HG03039 (cell line): ENCODE measurements at regions not wholly inside any gene's neighbourhood (a gene's known extent, or its start where the extent isn't known, plus 50 kb on each side); places are given as distances from the start of the nearest gene placed in this dataset.

Source experiments
- ATAC-seq: cut with Tn5 transposase; IDR thresholded peaks from one replicate; pipeline ENCODE4 v1.9.1; 2021; ENCODE audit warnings: mild to moderate bottlenecking, moderate library complexity; ENCODE audit not compliant: unreplicated experiment

DNA sequence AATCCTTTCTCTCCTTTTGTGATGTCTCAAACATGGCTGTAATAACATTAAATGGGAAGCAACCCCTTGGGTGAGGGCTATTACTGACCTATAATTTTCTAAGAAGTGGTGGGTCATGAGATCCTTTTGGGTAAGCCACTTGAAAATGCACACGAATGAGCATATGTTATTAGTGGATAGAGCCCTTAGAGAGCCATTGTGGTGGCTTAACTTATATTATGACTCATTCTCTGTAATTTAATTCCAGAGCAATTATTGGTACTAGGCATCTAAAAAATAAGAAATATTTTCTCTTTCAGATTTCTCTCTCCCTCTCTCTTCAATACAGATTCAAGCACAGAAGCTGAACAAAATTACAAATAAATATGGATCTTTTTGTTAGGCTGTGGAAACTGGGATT is 1177.4 kb upstream of the PHF14 start:
- no peak for ATAC-seq

DNA sequence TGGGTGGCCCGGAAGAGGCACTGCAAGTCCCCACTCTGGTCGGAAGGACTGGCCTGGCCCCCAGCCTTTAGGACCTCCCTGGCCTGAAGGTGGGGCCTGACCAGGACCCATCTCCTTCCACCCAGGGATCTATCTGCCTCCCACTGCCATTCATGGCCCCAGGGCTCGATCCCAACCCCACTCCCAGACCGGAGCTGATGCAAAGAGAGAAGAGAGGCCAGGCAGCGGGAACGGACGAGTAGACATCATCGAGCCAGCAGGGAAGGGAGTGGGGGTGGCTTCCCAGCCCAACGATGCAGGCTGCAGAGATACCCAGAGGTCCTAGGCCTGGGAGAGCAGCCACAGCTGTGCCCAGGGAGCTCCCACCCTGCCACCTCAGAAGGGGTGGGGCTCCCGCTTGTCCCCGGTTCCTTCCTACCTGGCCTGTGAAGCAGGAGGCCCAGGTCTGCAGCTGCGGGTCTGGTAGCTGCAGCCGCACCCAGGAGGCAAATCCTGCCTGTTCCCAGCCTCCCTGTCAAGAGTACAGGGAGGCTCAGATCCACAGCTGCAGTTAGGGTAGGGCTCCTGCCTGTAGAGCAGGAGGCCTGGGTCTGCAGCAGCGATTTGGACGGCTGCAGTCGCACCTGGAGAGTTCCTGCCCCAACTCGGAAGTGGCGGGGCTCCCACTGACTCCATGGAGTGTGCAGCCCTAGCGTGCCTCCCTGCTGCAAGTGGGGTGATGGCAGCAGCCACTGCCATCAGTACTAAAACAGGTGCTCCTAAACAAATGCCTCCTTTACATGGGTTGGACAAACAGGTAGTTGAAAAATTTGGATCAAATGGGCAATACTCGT is 1151.0 kb upstream of the PHF14 start:
- ATAC-seq, result no peak

DNA sequence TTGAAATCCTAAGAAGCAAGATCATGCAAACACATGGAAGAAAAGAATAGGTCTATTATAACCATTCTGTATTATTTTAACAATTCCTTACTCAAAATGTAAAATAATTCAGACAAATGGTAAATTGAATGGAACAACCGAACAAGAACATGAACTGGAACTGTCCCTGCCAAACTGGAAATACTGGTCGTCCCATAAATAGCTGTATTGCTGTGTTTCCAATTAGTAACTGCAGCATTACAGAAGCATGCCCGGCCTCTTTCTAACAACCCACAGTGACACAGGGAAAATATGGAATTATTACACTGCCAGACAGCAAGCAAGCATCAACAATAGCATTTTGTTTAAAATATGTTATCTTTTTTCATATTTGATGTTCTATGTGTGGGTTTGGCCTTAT is 1138.5 kb upstream of the PHF14 start:
- no peak for ATAC-seq

DNA sequence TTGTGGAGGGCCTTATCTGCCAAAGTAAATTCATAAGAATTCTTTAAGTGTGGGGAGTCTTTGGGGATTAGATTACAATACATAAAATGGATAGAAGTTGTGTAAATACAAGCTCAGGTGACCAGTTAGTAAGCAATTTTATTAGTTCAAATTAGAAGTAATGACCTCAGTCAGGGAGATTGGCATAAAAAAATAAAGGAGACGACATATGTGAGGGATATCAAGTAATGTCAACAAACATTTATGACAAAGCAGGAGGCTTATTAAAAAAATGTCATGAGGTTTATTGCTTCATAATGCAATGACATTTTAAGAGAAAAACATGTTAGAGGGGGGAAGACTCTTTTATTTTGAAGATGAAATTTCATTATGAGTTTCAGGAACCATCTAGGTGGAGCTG is 1137.0 kb upstream of the PHF14 start:
- ATAC-seq, result no peak

DNA sequence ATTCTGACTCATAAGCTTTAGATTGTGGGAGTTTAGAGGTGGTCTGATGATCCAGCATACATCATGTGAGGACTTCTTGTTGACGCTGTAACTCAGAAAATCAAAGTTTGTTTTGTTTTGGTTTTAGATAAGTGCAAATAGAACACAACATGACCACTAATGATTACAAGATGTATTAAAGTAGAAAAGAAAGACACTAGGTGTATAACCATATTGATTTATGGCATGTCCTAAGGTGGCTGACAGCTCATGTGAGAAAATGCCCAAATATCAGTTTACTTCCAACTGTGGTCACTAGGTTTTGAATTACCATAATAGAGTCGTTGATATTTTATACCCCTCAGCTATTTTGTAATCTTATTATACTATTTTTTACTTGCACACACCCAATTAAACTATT is 1131.4 kb upstream of the PHF14 start:
- no peak for ATAC-seq

DNA sequence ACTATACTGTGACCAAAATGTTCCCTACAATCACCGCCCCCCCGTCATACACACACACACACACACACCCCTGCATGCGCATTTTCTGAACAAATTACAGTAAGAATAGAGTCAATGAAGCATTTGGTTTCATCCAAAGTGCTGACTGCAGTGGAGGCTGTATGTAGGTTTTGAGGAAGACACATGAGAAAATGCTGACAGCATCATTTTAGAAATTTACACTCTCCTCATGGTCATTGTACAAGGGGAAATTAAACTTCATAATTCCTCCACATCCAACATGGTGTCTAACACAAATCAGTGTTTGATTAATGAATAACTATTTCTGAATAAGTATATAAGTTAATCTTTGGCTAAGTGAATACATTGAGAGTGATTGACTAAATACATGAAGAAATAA is 1126.8 kb upstream of the PHF14 start:
- no peak for ATAC-seq

DNA sequence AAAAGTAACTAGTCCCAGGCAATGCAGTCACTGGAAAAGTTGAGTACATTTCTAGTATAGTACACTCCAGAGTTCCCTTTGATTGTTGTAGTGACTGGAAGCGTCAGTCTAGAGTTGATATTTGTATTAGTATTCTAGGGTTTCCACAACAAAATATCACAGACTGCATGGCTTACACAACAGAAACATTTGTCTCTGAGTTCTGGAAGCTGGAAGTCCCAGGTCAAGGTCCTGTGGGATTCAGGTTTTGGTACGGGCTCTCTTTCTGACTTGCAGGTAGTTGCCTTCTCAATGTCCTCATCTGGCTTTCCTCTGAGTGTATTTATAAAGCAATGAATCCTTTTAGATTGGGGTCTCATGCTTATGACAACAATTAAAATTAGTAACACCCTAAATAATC is 1119.1 kb upstream of the PHF14 start:
- no peak for ATAC-seq

DNA sequence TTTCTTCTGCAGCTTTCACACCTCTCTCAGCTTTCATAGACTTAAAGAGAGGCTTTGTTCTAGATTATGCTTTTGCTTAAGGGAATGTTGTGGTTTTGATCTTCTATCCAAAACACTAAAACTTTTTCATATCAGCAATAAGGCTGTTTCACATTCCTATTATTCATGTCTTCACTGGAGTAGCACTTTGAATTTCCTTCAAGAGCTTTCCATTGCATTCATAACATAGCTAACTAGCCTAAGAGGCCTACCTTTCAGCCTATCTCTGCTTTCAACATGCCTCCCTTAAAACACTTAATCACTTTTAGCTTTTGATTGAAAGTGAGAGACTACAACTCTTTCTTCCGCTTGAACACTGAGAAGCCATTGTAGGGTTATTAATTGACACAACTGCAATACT is 1117.0 kb upstream of the PHF14 start:
- no peak for ATAC-seq

DNA sequence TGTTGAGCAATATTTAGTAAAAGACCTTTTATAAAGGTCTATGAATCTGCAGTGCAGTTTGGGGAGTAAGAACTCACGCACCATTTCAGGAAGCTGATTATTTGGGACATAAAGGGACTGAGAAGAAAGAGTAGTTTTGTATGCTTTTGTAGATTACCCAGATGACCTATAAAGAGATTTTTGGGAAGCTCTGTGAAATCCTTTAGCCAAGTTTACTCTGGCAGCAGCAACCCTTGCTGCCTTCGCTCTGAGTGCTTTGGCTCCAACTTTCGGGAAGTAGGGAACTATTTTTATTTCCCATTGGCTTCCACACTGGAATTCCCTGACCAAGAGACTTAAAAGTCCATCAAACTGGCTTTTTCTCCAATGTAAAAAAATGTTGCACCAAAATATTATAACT is 1110.1 kb upstream of the PHF14 start:
- no peak for ATAC-seq

DNA sequence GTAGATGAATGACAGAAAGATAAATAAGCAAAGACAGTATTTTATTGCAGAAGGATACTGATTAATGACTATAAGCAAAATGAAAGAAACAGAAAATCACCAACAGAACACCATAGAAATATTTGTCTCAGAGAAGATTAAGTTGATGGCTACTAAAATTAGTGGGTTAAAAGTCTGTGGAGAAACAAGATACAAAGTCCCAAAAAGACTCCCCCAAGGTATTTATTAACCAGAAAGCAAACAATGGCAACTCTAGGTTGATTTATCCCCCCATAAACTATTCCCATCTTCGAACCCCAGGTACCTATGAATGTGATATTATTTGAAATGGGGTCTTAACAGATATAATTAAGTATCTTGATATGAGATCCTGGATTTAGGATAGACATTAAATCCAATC is 1104.5 kb upstream of the PHF14 start:
- no peak for ATAC-seq

DNA sequence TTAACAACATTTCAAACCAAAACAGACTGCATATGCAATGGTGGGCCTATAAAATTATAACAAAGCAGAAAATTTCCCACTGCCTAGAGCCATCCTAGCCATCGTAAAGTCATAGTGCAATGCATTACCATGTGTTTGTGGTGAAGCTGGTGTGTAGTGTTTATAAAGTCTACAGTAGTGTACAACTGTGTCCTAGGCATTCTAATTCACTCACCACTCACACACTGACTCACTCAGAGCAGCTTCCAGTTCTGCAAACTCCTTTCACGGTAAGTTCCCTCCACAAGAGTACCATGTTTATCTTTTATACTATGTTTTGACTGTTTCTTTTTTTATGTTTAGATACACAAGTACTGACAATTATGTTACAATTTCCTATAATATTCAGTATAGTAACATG is 1104.1 kb upstream of the PHF14 start:
- ATAC-seq, result no peak

DNA sequence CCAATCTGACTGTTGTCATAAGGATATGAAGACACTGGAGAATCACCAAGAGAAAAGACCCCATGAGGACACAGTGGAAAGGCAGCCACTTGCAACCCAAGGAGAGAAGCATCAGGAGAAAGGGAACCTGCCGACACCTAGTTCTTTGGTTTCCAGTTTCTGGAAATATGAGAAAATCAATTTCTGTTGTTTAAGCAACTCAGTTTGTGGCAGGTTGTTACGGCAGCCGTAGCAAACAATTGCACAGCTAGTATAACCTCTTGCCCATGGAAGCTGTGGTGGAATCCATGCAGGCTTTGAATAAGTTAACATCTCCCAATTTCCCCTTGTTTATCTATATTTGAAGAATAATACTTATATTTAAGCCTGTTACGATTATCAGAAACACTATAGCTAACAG is 1103.0 kb upstream of the PHF14 start:
- ATAC-seq, result no peak

DNA sequence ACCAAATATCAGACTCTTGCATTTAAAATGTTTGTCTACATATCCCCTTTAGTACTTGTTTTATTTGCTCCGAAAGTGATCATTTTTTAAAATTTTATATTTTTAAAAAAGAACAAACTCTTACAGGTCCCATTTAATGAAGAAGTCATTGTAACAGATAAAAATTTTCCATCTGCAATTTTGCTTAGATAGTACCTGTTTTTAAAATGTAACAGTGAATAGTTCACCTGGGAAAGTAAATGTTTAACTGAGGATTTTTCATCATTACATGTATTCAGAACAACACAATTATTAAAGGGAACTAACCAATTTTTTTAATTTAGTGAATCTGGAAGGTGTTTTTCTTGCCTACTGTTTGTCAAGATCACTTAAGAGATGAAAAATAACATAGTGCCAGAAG is 1099.5 kb upstream of the PHF14 start:
- no peak for ATAC-seq

DNA sequence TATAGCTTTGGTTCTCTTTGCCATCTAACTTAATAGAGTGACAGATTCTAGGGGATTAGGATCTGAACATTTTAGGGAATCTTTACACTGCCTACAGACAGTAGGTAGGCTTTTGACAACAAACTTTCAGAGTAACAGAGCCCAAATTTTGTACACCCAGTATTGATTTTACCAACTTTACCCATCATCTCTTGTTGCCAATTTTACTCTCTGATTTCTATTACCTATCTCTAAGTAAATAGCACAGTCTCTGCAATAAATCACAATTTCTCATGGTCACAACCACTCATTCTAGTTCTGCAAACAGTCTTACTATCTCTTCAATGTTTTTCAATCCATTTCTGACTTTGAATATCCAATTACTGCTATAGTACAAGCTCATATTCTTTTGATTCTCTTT is 1097.6 kb upstream of the PHF14 start:
- no peak for ATAC-seq

DNA sequence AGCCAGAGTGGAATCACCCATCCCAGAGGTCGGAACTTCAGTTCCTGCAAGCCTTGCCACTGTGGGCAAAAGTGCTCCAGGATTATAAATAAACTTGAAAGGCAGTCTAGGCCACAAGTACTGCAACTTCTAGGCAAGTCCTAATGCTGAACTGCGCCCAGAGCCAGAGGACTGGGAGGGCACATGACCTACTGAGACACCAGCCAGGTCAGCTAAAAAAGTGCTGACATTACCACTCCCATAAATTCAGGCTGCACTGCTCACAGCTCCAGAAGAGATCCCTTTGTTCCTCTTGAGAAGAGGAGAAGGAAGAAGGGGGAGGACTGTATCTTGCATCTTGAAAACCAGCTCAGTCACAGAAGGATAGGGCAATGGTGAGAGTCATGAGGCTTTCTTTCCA is 1084.1 kb upstream of the PHF14 start:
- no peak for ATAC-seq

DNA sequence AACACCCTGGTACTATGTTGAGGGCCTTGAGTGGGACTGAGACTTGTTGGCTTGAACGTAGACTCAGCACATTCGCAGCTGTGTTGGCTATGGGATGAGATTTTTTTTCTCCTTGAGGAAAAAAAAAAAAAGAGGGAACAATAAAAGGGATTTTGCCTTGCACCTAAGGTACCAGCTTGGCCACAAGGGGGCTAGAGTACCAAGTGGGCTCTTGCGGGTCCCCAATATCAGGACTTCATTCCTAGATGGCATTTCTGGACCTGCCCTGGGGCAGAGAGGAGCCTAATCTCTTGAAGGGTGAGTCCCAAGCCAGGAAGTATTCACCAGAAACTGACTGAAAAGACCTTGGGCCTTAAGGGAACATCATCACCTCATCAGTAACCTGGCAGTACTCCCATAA is 1083.6 kb upstream of the PHF14 start:
- ATAC-seq, result no peak

DNA sequence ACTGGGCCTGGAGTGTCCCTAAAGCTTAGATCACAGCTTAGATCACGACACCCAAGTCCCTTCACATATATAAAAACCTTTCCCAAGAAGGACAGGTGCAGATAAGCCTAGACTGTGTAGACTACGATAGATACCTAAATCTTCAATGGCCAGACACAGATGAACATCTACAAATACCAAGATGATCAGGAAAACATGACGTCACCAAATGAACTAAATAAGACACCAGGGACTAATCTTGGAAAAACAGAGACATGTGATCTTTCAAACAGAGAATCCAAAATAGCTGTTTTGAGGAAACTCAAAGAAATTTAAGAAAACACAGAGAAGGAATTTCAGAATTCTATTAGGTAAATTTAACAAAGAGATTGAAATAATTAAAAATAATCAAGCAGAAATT is 1082.6 kb upstream of the PHF14 start:
- ATAC-seq, result no peak

DNA sequence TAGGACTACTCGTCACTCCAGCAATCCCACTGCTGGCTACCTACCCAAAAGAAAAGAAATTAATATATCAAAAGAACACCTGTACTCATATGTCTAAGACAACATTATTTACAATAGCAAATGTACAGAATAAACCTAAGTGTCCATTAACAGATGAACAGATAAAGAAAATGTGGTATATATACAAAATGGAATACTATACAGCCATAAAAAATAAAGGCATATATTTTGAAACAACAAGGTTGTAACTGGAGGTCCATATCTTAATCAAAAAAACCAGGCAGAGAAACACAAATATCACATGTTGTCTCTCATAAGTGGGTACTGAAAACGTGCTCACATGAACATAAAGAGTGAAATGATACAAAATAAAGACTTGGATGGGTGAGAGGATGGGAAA is 1073.3 kb upstream of the PHF14 start:
- ATAC-seq, result no peak

DNA sequence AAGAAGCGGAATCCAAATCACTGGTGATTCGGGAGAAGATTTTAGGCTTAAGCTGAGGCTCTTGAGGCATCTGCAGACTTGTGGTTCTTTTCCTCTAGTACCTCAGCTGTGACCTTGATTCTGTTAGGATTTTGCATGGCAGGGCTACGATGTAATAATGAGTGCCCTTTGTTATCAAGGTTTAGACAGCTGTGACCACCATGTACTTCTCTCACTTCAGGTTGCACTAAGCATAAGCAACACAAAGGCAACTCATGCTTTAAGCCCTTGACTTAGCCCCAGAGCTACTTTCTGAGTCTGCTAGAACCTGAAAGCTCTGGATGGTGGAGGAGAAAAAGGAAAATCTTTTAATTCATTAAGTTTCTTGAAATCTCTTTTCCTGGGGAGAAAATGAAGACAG is 1052.3 kb upstream of the PHF14 start:
- ATAC-seq, result no peak

DNA sequence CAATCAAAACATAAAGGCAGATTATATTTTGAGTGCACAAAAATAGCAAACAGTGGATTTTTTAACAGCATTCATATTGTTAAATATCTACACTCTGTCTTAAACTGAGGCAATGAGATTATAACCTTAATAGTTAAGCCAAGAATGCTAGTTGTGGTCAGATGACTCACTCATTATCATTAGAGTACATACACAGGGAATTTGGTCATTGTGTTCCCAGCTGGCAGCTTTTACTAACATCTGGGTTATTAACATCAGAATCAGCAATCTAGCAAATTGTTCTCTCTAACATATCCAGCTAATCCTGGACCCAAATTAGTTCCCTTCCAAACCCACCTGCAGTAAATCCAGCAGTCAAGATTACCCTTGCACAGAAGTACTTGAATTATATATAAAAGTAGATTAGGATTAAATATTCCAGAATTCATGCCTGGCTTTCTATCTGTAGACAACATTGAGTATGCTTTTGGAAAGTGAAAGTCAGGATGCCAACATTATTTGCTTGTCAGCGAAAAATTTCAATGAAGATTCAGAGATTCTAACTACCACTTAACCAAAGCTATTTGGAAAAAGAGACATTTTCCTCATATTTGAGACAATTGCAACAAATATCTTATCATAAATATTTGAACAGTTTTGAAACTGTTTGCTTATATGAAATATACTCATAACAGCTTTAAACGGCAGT is 1035.6 kb upstream of the PHF14 start:
- ATAC-seq, result no peak

DNA sequence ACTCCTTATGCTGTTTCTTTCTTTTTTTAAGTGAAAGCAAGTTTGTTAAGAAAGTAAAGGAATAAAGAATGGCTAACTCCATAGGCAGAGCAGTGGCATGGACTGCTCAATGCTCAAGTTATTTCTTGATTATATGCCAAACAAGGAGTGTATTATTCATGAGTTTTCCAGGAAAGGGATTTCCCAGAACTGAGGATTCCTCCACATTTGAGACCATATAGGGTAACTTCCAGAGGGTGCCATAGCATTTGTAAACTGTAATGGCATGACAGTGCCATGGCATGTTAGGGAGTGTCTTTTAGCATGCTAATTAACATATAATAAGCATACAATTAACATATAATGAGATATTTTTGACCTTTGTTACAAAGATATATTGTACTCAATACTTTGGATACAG is 1034.5 kb upstream of the PHF14 start:
- ATAC-seq, result no peak

DNA sequence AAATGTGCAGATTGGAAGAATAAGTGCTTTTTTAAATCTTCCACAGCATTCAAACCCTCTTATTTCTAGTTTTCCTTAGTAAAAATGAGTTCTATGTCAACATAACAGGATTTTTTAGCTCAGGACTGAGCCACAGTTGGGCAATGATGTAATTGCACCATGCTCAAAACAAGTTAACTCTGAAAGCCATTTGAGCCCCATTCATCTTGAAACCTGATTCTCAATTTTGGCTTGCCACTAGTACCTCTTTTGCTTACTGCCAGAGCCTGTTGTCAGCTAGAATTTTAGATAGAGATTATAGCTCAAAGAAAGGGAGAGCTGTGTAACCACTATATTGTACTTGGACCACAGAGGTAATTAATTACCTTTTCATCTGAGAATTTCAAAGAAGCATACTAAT is 1028.5 kb upstream of the PHF14 start:
- no peak for ATAC-seq

DNA sequence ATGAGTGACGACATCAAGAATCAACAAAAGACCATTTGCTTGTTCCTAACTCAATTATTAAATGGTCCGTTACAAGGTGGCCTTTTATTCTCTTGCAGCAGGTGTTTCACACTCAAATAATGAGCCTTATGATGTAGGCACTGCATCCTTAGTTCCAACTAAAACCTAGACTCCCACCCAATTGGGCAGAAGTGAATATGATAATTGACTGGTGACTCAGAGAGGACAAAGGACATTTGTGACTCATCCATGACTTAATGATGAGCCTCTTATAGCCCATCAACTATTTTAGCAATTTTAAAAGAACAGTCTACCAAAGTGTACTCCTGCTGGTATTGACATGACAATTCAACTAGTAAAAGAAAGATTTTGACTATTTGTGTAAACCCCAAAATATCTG is 1027.8 kb upstream of the PHF14 start:
- ATAC-seq, result no peak
